ENCODE measurements at regions not wholly inside any gene's neighbourhood (a gene's known extent, or its start where the extent isn't known, plus 50 kb on each side); places are given as distances from the start of the nearest gene placed in this dataset.

DNA sequence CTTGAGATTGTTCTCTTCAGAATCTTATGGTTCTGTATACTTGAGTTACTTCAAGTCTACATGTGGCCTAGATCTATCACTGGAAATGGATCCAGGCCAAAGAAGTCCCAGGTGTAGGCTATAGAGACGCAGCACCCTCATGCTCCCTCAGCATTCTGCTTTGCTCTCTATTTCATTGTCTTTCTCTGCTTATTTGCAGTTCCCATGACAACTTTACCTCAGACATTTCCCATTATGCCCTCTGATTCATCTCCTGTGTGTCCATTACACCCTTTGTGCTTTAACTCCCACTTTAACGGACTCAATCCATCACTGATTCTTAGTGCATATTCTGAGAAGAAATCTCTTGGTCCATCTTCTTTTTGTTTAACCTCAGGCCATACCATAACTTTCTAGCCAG is 236.9 kb upstream of the NRIP1 start:
- Histone ChIP-seq H3K4me3 (ENCODE audit: low read length) (no peak overlapping the region), H3K4me1 (ENCODE audit: control insufficient read depth, insufficient read depth, low read length) (no peaks in the 10 kb centered on the region), H3K27ac (ENCODE audit: low read length) (no peak overlapping the region), H3K9me3 (ENCODE audit: control insufficient read depth, insufficient read depth, low read length) (peaks cover 5% of the 10 kb centered on the region), H3K27me3 (ENCODE audit: control insufficient read depth, insufficient read depth, low read length) (no peaks in the 10 kb centered on the region), H3K36me3 (ENCODE audit: control insufficient read depth, insufficient read depth, low read length) (no peaks in the 10 kb centered on the region)
- Mint-ChIP-seq H3K27me3 (ENCODE audit: low read depth in 2 of 2) (no peaks in the 10 kb centered on the region), H3K36me3 (no peaks in the 10 kb centered on the region), H3K27ac (no peak overlapping the region), H3K9me3 (no peaks in the 10 kb centered on the region), H3K4me1 (no peaks in the 10 kb centered on the region), H3K4me3 (no peak overlapping the region)
- TF ChIP-seq, protein P1, sequence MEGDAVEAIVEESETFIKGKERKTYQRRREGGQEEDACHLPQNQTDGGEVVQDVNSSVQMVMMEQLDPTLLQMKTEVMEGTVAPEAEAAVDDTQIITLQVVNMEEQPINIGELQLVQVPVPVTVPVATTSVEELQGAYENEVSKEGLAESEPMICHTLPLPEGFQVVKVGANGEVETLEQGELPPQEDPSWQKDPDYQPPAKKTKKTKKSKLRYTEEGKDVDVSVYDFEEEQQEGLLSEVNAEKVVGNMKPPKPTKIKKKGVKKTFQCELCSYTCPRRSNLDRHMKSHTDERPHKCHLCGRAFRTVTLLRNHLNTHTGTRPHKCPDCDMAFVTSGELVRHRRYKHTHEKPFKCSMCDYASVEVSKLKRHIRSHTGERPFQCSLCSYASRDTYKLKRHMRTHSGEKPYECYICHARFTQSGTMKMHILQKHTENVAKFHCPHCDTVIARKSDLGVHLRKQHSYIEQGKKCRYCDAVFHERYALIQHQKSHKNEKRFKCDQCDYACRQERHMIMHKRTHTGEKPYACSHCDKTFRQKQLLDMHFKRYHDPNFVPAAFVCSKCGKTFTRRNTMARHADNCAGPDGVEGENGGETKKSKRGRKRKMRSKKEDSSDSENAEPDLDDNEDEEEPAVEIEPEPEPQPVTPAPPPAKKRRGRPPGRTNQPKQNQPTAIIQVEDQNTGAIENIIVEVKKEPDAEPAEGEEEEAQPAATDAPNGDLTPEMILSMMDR (IDR thresholded peaks at IDR 0.05): no peak
- intact Hi-C loops (cut with micrococcal nuclease): no loop called here
- DNase-seq (no peak), ATAC-seq (no peak)
- 89% methylated on average over 2 of the region's 2 CpGs for WGBS (ENCODE audit: insufficient coverage)

DNA sequence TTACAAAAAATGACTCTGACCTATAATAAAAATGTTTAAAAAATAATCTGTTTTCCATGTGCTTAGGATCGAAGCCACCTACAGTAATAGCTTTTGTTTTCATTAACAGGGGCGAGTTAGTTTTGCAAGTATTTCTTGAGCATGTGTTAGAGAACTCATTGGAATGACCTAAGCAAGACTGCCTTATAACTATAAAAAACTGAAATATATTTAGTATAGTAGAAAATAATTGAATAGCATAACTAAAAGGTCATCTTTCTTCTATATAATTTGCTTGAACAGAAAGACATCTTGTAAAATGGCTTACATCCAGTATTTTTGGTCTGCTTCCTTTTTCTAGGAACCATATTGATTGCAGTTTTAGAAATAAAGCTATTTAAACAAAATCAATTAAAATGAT is 241.5 kb upstream of the NRIP1 start:
- no peak overlapping the region for H3K4me3 Mint-ChIP-seq
- no peaks in the 10 kb centered on the region for H3K36me3 ChIP-seq (ENCODE audit: control insufficient read depth, insufficient read depth, low read length)
- H3K36me3 Mint-ChIP-seq: no peaks in the 10 kb centered on the region
- WGBS (ENCODE audit: insufficient coverage): 80% methylated on average over 1 of the region's 2 CpGs
- H3K27me3 Mint-ChIP-seq (ENCODE audit: low read depth in 2 of 2): peaks cover 0 to 3% of the 10 kb centered on the region in 2 donors
- no peaks in the 10 kb centered on the region for H3K4me1 ChIP-seq (ENCODE audit: control insufficient read depth, insufficient read depth, low read length)
- no peak overlapping the region for H3K4me3 ChIP-seq (ENCODE audit: low read length)
- no peak overlapping the region for H3K27ac Mint-ChIP-seq
- TF ChIP-seq, protein P1 (IDR thresholded peaks at IDR 0.05): no peak
- ATAC-seq: no peak
- no peak for DNase-seq
- H3K9me3 ChIP-seq (ENCODE audit: control insufficient read depth, insufficient read depth, low read length): no peaks in the 10 kb centered on the region
- intact Hi-C loops (cut with micrococcal nuclease): no loop called here
- H3K9me3 Mint-ChIP-seq: no peaks in the 10 kb centered on the region
- H3K4me1 Mint-ChIP-seq: no peaks in the 10 kb centered on the region
- H3K27me3 ChIP-seq (ENCODE audit: control insufficient read depth, insufficient read depth, low read length): no peaks in the 10 kb centered on the region
- no peak overlapping the region for H3K27ac ChIP-seq (ENCODE audit: low read length)

DNA sequence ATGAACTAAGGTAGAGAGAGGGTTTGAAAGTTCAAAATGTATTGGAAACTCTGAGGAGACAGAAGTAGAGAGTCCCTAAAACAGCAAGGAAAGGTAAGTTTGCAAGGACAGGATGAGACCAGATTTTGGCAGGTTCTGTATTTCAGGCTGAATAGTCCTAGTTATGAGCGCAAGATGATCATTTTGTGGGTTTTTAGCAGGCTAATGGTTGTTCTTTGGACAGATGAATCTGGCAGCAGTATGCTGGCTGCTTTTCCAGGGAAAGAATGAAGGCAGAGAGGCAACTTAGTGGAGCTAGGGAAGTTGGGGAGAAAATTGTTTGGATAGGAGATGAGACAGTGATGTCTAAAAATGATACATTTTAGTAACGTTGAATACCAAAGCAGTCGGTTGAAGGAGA is 243.5 kb upstream of the NRIP1 start:
- no peak overlapping the region for H3K4me3 ChIP-seq (ENCODE audit: low read length)
- no peaks in the 10 kb centered on the region for H3K9me3 ChIP-seq (ENCODE audit: control insufficient read depth, insufficient read depth, low read length)
- H3K4me3 Mint-ChIP-seq: no peak overlapping the region
- intact Hi-C loops (cut with micrococcal nuclease): no loop called here
- no peaks in the 10 kb centered on the region for H3K36me3 Mint-ChIP-seq
- H3K9me3 Mint-ChIP-seq: no peaks in the 10 kb centered on the region
- H3K4me1 Mint-ChIP-seq: no peaks in the 10 kb centered on the region
- ATAC-seq: no peak
- no peak overlapping the region for H3K27ac ChIP-seq (ENCODE audit: low read length)
- 93% methylated on average over 3 of the region's 3 CpGs for WGBS (ENCODE audit: insufficient coverage)
- no peaks in the 10 kb centered on the region for H3K27me3 ChIP-seq (ENCODE audit: control insufficient read depth, insufficient read depth, low read length)
- peaks cover 0 to 3% of the 10 kb centered on the region in 2 donors for H3K27me3 Mint-ChIP-seq (ENCODE audit: low read depth in 2 of 2)
- no peak overlapping the region for H3K27ac Mint-ChIP-seq
- DNase-seq: no peak
- no peaks in the 10 kb centered on the region for H3K4me1 ChIP-seq (ENCODE audit: control insufficient read depth, insufficient read depth, low read length)
- TF ChIP-seq, protein P1 (IDR thresholded peaks at IDR 0.05): no peak
- no peaks in the 10 kb centered on the region for H3K36me3 ChIP-seq (ENCODE audit: control insufficient read depth, insufficient read depth, low read length)

DNA sequence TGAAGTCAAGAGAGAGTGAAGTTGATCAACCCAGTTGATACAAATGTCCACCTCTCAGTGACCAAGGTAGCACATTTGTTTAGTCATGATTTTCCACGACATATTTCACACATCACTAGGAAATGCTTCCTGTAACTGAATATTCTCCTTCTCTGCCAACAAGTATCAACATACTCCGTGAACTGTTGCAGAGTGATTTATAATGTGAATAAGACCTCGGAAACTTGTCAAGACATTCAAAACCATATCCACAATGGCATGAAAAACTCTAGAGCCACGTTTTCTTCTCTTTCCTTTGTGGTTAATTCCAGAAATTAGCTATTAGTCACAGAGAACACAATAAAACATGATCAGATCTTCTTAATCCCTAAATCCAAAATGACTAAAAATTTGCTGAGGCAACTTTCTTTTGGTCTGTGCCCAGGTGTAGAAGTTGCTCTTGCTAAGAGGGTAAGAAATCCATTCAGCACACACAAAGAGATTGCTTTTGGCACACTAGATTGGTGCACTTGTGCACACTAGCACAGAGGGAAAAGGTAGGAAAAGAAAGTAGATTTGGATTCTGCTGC is 244.3 kb upstream of the NRIP1 start:
- H3K27ac ChIP-seq (ENCODE audit: low read length): no peak overlapping the region
- no peak overlapping the region for H3K4me3 Mint-ChIP-seq
- no peak overlapping the region for H3K27ac Mint-ChIP-seq
- 27% methylated on average over 3 of the region's 4 CpGs for WGBS (ENCODE audit: insufficient coverage)
- no peak for DNase-seq
- ATAC-seq: no peak
- no peaks in the 10 kb centered on the region for H3K9me3 Mint-ChIP-seq
- peaks cover 0 to 3% of the 10 kb centered on the region in 2 donors for H3K27me3 Mint-ChIP-seq (ENCODE audit: low read depth in 2 of 2)
- no peaks in the 10 kb centered on the region for H3K4me1 ChIP-seq (ENCODE audit: control insufficient read depth, insufficient read depth, low read length)
- H3K4me1 Mint-ChIP-seq: no peaks in the 10 kb centered on the region
- no peaks in the 10 kb centered on the region for H3K36me3 ChIP-seq (ENCODE audit: control insufficient read depth, insufficient read depth, low read length)
- H3K27me3 ChIP-seq (ENCODE audit: control insufficient read depth, insufficient read depth, low read length): no peaks in the 10 kb centered on the region
- H3K36me3 Mint-ChIP-seq: no peaks in the 10 kb centered on the region
- no peak overlapping the region for H3K4me3 ChIP-seq (ENCODE audit: low read length)
- H3K9me3 ChIP-seq (ENCODE audit: control insufficient read depth, insufficient read depth, low read length): no peaks in the 10 kb centered on the region
- intact Hi-C loops (cut with micrococcal nuclease): no loop called here
- TF ChIP-seq, protein P1 (IDR thresholded peaks at IDR 0.05): no peak
